Spleen (tissue), 7 donors: ENCODE measurements at regions not wholly inside any gene's neighbourhood (a gene's known extent, or its start where the extent isn't known, plus 50 kb on each side); places are given as distances from the start of the nearest gene placed in this dataset.

Source experiments
- CTCF ChIP-seq, 11 experiments: fragments of 200-600 bp in 7 of 11; fragments of 450-650 bp in 4 of 11; sonication (generic) in 4 of 11; IDR thresholded peaks in 8 of 11; conservative IDR thresholded peaks in 3 of 11; 1 replicate in 7 of 11; 2 replicates in 4 of 11; pipeline versions ENCODE4 v1.4.0 to v1.8.0; 2016 to 2021; ENCODE audit warnings: antibody characterized with exemption in 11 of 11, inconsistent platforms in 4 of 11, mild to moderate bottlenecking in 1 of 11
- POLR2A ChIP-seq, 3 donors: fragments of 450-650 bp; IDR thresholded peaks; one replicate each; pipeline ENCODE4 v1.5.1; 2017; ENCODE audit warnings: antibody characterized with exemption in 3 of 3, mild to moderate bottlenecking in 1 of 3
- donor health status: DM: no; HTN: no; CAD: no; lungs with moderate emphysema.
- donor health status: DM: no; HTN: no; CAD: no.
- donor health status: DM: no; HTN: no; CAD: no.

- TF ChIP-seq POLR2A (IDR thresholded peaks at IDR 0.05) (no peak), CTCF (IDR thresholded peaks at IDR 0.05 in 8 of 11, conservative IDR thresholded peaks at IDR 0.05 in 3 of 11) (no peak)
Measured at GRCh38 chr1:208757846-208758245, 513.7 kb upstream of the PLXNA2 start.
